GM12878 (cell line): ENCODE measurements at regions not wholly inside any gene's neighbourhood (a gene's known extent, or its start where the extent isn't known, plus 50 kb on each side); places are given as distances from the start of the nearest gene placed in this dataset.

Experiments
- ATAC-seq: fragments of 200-7000 bp; cut with Tn5 transposase; 3 replicates; pipeline ENCODE4 v1.9.1; 2020; ENCODE audit warnings: mild to moderate bottlenecking, moderate library complexity
- BruUV-seq: library from RNA; stranded (reverse); fragments of 400-500 nt; replicated peaks from 2 replicates; lab custom pipeline; 2021; lab: Mats Ljungman, UMichigan
- CTCF ChIA-PET: fragments of 300-600 bp; sonication (Branson Sonifier 250); formaldehyde crosslinking; extraction: SDS; loops from one replicate; lab custom pipeline; 2021; ENCODE audit warnings: inconsistent platforms; lab: Yijun Ruan, JAX
- POLR2A ChIA-PET: fragments of 350-600 bp; formaldehyde crosslinking; extraction: SDS; loops from one replicate; lab custom pipeline; 2021; ENCODE audit warnings: inconsistent platforms; lab: Charles Lee
- RAD21 ChIA-PET: fragments of 300-600 bp; sonication (Branson Sonifier 250); formaldehyde crosslinking; loops from one replicate; lab custom pipeline; 2023; ENCODE audit warnings: antibody characterized with exemption; ENCODE audit not compliant: unreplicated experiment; lab: Charles Lee
- SMC1A ChIA-PET: fragments of 300-600 bp; sonication (Branson Sonifier 250); formaldehyde crosslinking; loops from one replicate; lab custom pipeline; 2023; ENCODE audit not compliant: unreplicated experiment, uncharacterized antibody; lab: Charles Lee
- DNase-seq: peaks from one replicate; pipeline ENCODE4 v3.0.0-alpha.2; 2011; ENCODE audit warnings: low read depth, low spot score
- FAIRE-seq: peaks from 3 replicates; lab custom pipeline; 2011; peaks lifted over from hg19 to GRCh38; lab: Jason Lieb, UNC
- H2AFZ ChIP-seq: 2 replicates; pipeline ENCODE4 v1.6.0; 2011; ENCODE audit warnings: low read depth, low read length, control low read depth; ENCODE audit not compliant: control insufficient read depth
- H3K27ac ChIP-seq: 2 replicates; pipeline ENCODE4 v1.5.1; 2011; ENCODE audit warnings: control low read depth; ENCODE audit not compliant: control insufficient read depth, insufficient read depth
- H3K27me3 ChIP-seq, 2 experiments: replicated peaks in 1 of 2; 2 replicates each; pipeline versions ENCODE4 v1.6.0 to v1.6.1; 2011; ENCODE audit warnings: low read length in 1 of 2; ENCODE audit not compliant: control insufficient read depth in 2 of 2, insufficient read depth in 2 of 2
- H3K36me3 ChIP-seq, 2 experiments: 2 replicates each; pipeline ENCODE4 v1.5.1; 2011; ENCODE audit warnings: low read length in 1 of 2; ENCODE audit not compliant: control insufficient read depth in 2 of 2, insufficient read depth in 2 of 2
- H3K4me1 ChIP-seq: 2 replicates; pipeline ENCODE4 v1.6.1; 2011; ENCODE audit warnings: mild to moderate bottlenecking, low read length, moderate library complexity, mixed read lengths; ENCODE audit not compliant: control insufficient read depth, insufficient read depth
- H3K4me2 ChIP-seq: 2 replicates; pipeline ENCODE4 v1.6.0; 2011; ENCODE audit warnings: control low read depth; ENCODE audit not compliant: control insufficient read depth, insufficient read depth
- H3K4me3 ChIP-seq: fragments of 200-600 bp; sonication (generic); 2 replicates; pipeline ENCODE4 v1.5.1; 2016
- H3K79me2 ChIP-seq: 2 replicates; pipeline ENCODE4 v1.6.0; 2011; ENCODE audit warnings: low read length; ENCODE audit not compliant: control insufficient read depth, insufficient read depth
- H3K9ac ChIP-seq: 2 replicates; pipeline ENCODE4 v1.8.0; 2011; ENCODE audit warnings: low read length, control low read depth, mixed read lengths; ENCODE audit not compliant: control insufficient read depth, insufficient read depth
- H3K9me3 ChIP-seq: replicated peaks from 3 replicates; pipeline ENCODE4 v1.5.1; 2011; ENCODE audit warnings: mild to moderate bottlenecking, low read length; ENCODE audit not compliant: control insufficient read depth, insufficient read depth
- H4K20me1 ChIP-seq: 2 replicates; pipeline ENCODE4 v1.6.0; 2011; ENCODE audit not compliant: control insufficient read depth, insufficient read depth
- BRCA1 ChIP-seq: IDR thresholded peaks from 2 replicates; pipeline ENCODE4 v1.6.1; 2011; ENCODE audit warnings: low read depth, low read length, improper control_type of control experiment
- DPF2 ChIP-seq: fragments of 450-650 bp; IDR thresholded peaks from 2 replicates; pipeline ENCODE4 v1.6.1; 2017; ENCODE audit warnings: mild to moderate bottlenecking
- HDAC2 ChIP-seq: fragments of 200-600 bp; sonication (generic); IDR thresholded peaks from 2 replicates; pipeline ENCODE4 v1.6.1; 2017
- MYB ChIP-seq: fragments of 150-350 bp; IDR thresholded peaks from 2 replicates; pipeline ENCODE4 v1.6.1; 2014; ENCODE audit warnings: mild to moderate bottlenecking, low read depth, low read length, borderline replicate concordance
- NFIC ChIP-seq: IDR thresholded peaks from 2 replicates; pipeline ENCODE4 v1.6.1; 2012; ENCODE audit warnings: low read depth, mild to moderate bottlenecking, inconsistent platforms, low read length, moderate library complexity
- NFYB ChIP-seq: IDR thresholded peaks from 2 replicates; pipeline ENCODE4 v1.6.1; 2011; ENCODE audit warnings: low read depth, mild to moderate bottlenecking, low read length, improper control_type of control experiment, moderate library complexity; ENCODE audit not compliant: insufficient read depth
- PAX8 ChIP-seq: fragments of 450-650 bp; IDR thresholded peaks from 2 replicates; pipeline ENCODE4 v1.6.1; 2017; ENCODE audit warnings: mild to moderate bottlenecking, moderate library complexity
- PKNOX1 ChIP-seq: fragments of 450-650 bp; IDR thresholded peaks from 2 replicates; pipeline ENCODE4 v1.6.1; 2016; ENCODE audit warnings: mild to moderate bottlenecking
- PML ChIP-seq: IDR thresholded peaks from 2 replicates; pipeline ENCODE4 v1.6.1; 2012; ENCODE audit warnings: low read length, inconsistent platforms
- RAD21 ChIP-seq: IDR thresholded peaks from 2 replicates; pipeline ENCODE4 v1.6.1; 2011; ENCODE audit warnings: mild to moderate bottlenecking, low read depth, low read length, moderate library complexity; ENCODE audit not compliant: insufficient read depth
- RCOR1 ChIP-seq: conservative IDR thresholded peaks from 2 replicates; pipeline ENCODE4 v1.6.1; 2012; ENCODE audit warnings: low read depth, low read length, improper control_type of control experiment
- SMC3 ChIP-seq: IDR thresholded peaks from 2 replicates; pipeline ENCODE4 v1.6.1; 2011; ENCODE audit warnings: low read length, improper control_type of control experiment, borderline replicate concordance
- SP1 ChIP-seq: IDR thresholded peaks from one replicate; pipeline ENCODE4 v1.6.1; 2011; ENCODE audit warnings: low read depth, low read length
- TCF7 ChIP-seq: IDR thresholded peaks from 2 replicates; pipeline ENCODE4 v1.6.1; 2014; ENCODE audit warnings: antibody characterized with exemption, borderline replicate concordance
- ZBTB33 ChIP-seq: fragments of 450-650 bp; IDR thresholded peaks from 2 replicates; pipeline ENCODE4 v1.6.1; 2017; ENCODE audit warnings: mild to moderate bottlenecking
- WGBS: methylation state at CpG from one replicate; pipeline ENCODE4 v1.1.6; 2016; ENCODE audit warnings: low lambda C conversion rate; ENCODE audit not compliant: insufficient replicate concordance, insufficient coverage; ENCODE audit errors: missing lambda C conversion rate; 5-methylcytosine and 5-hydroxymethylcytosine counted together
- in situ Hi-C: fragments of 300-500 bp; cut with MboI; formaldehyde crosslinking; loops from 9 replicates; pipeline ENCODE4 v1.14.3; 2018; ENCODE audit warnings: mixed read lengths
- intact Hi-C: fragments of 100-400 bp; cut with micrococcal nuclease; formaldehyde crosslinking; loops from one replicate; pipeline ENCODE4 v1.14.2; 2022; ENCODE audit not compliant: unreplicated experiment
- TF ChIP-seq, protein P1 (sequence below): fragments of 450-650 bp; IDR thresholded peaks from 2 replicates; pipeline ENCODE4 v1.6.1; 2014; ENCODE audit warnings: mild to moderate bottlenecking

DNA sequence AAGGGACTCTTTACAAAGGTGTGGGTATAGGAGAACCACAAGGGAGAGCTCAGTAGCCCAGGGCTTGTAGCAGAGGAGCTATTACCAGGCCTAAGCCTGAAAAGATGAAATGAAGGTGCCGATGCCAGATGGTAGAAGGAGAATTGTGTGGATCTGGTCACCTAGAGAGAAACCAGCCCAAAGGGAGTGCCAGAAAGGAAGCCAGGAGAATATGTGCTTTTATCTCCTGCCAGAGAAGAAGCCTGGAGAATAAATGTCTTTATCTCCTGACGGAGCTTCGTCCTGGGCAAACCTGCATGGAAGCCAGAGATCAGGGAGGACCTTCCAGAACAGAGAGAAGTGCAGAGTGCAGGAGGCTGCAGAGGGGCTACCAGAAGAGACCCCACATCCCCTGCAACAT is 142.6 kb downstream of the MED10 start:
- no peak for TF ChIP-seq PAX8
- no peak for TF ChIP-seq PKNOX1
- TF ChIP-seq MYB, result no peak
- TF ChIP-seq ZBTB33, result no peak
- TF ChIP-seq PML, result no peak
- TF ChIP-seq SMC3, result no peak
- no peak for TF ChIP-seq RCOR1
- TF ChIP-seq, protein P1, sequence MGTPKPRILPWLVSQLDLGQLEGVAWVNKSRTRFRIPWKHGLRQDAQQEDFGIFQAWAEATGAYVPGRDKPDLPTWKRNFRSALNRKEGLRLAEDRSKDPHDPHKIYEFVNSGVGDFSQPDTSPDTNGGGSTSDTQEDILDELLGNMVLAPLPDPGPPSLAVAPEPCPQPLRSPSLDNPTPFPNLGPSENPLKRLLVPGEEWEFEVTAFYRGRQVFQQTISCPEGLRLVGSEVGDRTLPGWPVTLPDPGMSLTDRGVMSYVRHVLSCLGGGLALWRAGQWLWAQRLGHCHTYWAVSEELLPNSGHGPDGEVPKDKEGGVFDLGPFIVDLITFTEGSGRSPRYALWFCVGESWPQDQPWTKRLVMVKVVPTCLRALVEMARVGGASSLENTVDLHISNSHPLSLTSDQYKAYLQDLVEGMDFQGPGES, result no peak
- TF ChIP-seq BRCA1, result no peak
- no peak for TF ChIP-seq NFYB
- TF ChIP-seq SP1, result no peak
- no peak for TF ChIP-seq RAD21
- no peak for TF ChIP-seq TCF7
- TF ChIP-seq HDAC2, result no peak
- TF ChIP-seq DPF2, result no peak
- no peak for TF ChIP-seq NFIC
- Histone ChIP-seq H4K20me1 (no peaks in the 10 kb centered on the region), H3K9ac (no peak overlapping the region), H3K4me2 (no peak overlapping the region), H3K4me3 (no peak overlapping the region), H3K36me3 (no peaks in the 10 kb centered on the region), H3K27me3 (no peaks in the 10 kb centered on the region), H3K27ac (no peak overlapping the region), H3K4me1 (no peaks in the 10 kb centered on the region), H3K9me3 (no peaks in the 10 kb centered on the region; the same call in 2 of the 3 replicates), H3K79me2 (no peaks in the 10 kb centered on the region), H2AFZ (no peak overlapping the region)
- 59% methylated on average over 3 of the region's 3 CpGs for WGBS
- CTCF ChIA-PET, result interaction anchor here (1.1 kb wide), 1 partner anchor 12 kb away, joined by 3 read pairs; no protein-coding TSS in a partner anchor
- RAD21 ChIA-PET, result interaction anchor here (0.6 to 2.5 kb wide), 5 partner anchors 12 to 62 kb away, joined by 3 to 8 read pairs (median 4); no protein-coding TSS in a partner anchor
- POLR2A ChIA-PET, result interaction anchor here (1.1 kb wide), 1 partner anchor 31 kb away, joined by 6 read pairs; no protein-coding TSS in a partner anchor
- no peak for FAIRE-seq
- no TSS peak for BruUV-seq
- intact Hi-C loops, result no loop called here
- DNase-seq, result no peak
- ATAC-seq, result no peak
- in situ Hi-C loops, result no loop called here
- SMC1A ChIA-PET, result interaction anchor here (0.7 to 1.5 kb wide), 8 partner anchors 10 to 747 kb away, joined by 3 to 9 read pairs (median 3); no protein-coding TSS in a partner anchor
